HG02981 (cell line): ENCODE measurements at regions not wholly inside any gene's neighbourhood (a gene's known extent, or its start where the extent isn't known, plus 50 kb on each side); places are given as distances from the start of the nearest gene placed in this dataset.
A peak's percentile ranks its signal among the peaks of the same experiment; 100 is the strongest.

ENCODE experiments used
- ATAC-seq: cut with Tn5 transposase; IDR thresholded peaks from one replicate; pipeline ENCODE4 v1.9.1; 2021; ENCODE audit warnings: mild to moderate bottlenecking, moderate library complexity; ENCODE audit not compliant: unreplicated experiment

DNA sequence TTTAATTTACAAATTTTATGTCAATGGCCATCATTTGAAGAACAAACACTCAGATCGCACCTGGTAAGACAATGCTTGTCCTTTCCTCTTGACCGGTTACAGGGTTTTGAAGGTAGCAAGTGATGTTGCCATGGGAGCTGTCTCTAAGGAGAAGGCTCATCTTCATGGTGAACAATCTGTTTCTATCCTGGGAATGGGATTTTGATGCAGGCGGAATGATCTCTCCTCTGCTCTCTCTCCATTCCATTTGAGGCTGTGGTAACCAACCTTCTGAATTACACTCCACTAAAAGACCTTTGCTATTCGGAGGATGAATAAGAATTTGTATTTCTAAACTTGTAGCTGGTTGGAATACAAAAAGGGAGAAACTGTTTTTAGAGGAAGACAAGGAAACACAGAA, 57.9 kb upstream of the SLC5A9 start:
- no peak for ATAC-seq

DNA sequence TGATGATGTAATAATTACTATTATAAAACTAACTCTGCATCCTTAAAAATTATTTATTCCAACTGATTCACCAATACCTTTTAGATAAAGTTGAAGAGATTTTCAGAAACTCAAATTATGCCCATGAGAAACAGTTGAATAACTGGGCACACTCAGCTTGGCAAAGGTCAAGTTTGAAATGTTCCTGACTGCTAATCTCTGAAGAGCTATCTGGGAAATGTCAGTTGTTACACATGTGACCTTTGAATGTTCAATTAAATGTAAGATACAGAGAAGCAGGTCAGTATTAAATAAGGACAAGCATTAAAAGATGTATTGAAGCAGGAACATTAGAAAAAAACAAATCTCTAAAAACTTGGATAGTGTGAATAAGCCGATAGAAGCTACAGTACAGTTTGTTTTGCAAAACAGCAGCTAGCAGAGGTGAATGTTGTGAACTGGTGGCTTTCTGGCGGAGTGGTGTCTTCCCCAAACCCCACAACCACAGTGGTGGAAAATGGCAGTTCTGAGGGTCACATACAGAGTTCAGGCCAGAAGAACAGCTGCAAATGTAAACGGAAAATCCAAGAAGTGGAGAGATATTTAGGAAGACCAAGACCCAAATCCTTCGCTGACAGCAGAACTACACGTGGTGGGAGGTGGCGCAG, 61.9 kb upstream of the SLC5A9 start:
- ATAC-seq: no peak

DNA sequence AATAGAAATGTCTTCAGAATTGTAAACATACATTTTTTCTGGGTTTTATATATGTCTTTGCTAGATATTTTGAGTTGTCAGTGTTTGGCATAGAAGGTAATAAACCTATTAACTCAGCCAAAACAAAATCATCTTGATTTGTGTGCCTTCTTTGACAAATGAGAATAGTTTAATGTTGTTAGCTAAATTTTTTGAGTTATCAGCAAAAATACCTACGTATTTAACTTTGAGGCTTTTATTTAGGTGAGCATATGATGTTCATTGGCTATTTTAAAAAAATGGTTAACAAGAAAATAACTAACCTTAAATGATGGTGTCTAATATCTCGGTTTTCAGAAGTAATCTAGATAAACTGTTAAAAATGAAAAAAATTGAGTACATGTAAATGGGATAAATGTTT, 83.2 kb upstream of the SLC5A9 start:
- no peak for ATAC-seq

DNA sequence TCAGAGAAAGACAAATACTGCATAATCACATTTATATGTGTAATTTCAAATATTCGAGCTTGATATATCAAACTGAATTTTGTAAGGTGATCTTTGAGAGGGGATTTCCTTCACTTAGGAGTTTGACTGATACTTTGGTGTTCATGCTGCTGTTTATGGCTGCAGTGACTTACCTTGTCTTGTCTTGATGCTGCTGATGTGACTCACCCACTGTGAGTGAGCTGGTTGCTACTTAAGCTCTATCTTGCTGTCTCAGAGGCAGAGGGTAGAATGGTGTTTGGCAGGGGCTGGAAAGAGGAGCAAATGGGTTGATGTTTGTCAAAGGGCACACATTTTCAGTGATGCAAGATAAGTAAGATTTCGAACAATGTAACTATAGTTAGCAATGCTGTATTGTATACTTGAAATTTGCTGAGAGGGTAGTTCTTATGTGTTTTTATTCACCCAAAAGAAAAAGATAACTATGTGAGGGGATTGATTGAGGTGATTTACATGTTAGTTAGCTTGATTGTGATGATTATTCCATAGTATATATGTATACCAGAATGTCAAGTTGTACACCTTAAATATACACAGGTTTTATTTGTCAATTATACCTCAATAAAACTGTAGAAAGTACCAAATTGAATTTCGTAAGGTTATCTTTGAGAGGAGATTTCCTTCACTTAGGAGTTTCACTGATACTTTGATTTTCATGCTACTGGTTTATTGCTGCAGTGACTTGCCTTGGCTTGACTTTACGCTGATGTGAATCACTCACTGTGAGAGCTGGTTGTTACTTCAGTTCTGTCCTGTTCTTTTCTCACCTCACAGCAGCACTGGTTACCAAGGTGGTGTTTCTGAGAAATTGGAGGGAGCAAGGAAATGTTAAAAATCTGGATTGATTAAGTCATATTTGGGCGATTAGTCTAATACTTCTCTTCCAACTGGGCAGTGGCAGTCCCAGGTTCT, 94.5 kb upstream of the SLC5A9 start:
- ATAC-seq: no peak

DNA sequence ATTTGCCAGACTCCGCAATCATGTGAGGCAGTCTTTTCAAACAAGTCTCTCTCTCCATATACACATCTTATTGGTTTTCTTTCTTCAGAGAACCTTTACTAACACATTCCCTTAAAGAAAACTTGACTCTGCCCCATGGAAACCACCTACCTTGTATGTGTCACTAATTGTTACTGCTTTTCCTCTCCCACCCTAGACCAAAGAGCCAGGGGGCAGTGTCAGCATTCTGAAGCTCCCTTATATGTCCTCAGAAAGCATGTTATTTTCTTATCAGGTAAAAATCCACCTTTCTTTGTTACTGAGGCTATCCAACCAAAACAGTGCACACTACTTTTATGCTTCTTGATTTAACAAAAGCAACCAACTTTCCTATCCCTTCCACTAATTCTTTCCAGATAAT, 98.9 kb upstream of the SLC5A9 start:
- ATAC-seq: no peak

DNA sequence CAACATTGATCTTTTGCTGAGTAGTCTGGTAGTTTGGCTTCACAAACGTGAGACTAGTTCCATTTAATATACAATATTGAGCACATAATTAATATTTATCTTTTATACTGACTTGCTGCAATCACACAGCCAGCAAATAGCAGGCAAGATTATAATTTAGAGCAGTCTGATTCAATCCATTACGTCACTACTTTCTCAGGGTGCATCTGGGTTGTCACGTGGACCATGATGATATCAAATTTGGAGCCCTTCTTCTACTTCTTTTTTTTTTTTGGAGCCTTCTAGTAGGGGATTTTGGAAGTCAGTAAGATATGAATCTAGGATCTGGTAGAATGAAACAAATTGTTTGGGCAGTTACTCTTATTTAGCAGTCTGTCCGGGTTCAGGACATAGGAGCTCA, 100.6 kb upstream of the SLC5A9 start:
- no peak for ATAC-seq

DNA sequence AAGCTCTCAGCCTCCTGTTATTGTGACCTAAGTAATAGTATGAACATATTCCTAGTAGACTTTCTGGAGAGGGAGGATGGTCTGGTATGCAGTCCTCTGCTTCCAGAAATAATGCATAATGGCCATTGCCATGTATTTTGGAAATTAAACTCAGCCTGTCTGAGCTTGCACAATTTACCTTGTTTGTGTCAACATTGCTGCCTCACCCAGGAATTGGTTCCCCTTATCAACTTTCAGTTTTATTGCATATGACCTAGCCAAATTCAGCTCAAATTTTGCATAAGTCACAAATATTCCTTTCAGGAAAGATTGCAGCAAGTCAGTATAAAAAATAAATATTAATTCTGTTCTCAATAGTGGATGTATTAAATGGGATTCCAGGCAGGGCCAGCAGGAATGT, 101.9 kb upstream of the SLC5A9 start:
- ATAC-seq: no peak

DNA sequence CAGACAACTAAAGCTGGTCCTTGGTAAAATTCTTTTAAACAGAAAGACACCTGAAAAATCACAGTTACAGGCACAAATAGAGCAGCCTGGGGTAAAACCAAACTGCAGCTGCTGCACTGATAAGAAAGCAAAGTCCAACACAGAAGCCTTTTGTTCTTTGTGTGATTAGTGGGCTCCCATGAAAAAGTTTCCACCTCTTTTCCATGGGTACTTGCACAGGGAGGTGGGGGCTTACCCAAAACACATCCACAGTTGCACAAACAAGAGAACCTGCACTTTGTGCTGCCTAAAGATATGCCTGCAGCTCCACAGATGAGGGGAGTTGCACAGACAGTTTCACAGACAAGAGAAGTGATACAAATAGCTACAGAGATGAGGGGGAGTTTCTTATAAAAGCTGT, 106.7 kb upstream of the SLC5A9 start:
- no peak for ATAC-seq

DNA sequence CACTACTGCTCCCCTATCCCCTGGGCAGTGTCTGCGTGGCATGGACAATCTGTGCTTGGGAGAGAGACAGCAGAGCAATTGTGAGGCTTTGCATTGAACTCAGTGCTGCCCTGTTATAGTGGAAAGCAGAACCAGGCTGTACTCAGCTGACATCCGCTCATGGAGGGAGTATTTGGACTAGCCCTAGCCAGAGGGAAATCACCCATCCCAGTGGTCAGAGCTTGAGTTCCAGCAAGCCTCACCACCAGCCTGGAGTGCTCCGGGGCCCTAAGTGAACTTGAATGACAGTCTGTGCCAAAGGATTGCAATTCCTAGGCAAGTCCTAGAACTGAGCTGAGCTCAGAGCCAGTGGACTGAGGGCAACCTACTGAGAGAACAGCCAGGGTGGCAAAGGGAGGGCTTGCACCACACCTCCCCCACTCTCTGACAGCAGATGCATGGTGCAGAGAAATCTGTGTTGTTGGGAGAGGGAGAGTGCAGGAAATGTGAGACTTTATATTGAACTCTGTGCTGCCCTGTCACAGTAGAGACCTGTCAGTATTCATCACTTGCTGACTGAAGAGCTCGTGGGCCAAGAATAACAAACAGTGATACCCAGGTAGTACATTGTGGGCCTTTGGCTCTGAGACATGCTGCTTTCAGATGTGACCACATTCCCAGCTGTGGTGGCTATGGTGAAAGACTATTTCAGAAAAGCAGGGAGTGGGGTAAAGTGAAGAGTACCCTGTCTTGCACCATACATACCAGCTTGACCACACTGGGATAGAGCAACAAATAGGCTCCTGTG, 107.7 kb upstream of the SLC5A9 start:
- ATAC-seq: no peak

DNA sequence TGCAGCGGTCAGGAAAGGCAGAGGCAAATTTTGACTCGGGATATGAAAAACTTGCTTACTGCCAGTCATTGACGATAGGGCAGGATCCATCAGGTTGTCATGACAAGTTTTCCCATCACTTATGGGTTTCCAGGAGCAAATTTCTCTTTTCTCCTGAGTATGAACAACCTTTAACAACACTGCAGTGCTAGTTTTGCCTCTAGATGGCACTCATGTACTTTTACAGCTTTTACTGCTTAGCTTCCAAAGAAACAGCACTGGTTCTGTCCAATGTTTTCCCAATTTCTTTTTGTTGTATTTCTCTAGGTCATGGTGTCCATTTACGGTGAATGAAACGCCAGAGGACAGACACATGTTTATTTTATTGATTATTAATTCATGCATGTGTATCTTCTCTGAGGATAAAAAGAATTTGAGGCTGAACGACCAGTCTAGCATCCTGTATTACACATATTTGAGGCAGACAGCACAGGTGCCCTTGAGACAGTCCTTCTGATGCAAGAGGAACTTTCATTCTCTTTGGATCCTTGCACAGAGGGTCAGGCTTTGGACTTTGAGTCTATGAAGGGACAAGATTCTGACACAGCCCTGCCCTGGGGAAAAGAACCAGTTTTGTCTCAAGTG, 112.3 kb upstream of the TRABD2B start:
- peak; percentile 65 for ATAC-seq

DNA sequence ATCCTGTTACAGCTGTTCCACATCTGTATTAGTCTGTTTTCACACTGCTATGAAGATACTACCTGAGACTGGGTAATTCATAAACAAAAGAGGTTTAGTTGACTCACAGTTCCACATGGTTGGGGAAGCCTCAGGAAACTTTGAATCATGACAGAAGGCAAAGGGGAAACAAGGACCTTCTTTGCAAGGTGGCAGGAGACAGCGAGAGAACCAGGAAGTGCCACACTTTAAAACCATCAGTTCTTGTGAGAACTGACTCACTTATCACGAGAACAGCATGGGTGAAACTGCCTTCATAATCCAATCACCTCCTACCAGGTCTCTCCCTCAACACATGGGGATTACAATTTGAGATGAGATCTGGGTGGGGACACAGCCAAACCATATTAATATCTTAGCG, 110.3 kb upstream of the TRABD2B start:
- no peak for ATAC-seq

DNA sequence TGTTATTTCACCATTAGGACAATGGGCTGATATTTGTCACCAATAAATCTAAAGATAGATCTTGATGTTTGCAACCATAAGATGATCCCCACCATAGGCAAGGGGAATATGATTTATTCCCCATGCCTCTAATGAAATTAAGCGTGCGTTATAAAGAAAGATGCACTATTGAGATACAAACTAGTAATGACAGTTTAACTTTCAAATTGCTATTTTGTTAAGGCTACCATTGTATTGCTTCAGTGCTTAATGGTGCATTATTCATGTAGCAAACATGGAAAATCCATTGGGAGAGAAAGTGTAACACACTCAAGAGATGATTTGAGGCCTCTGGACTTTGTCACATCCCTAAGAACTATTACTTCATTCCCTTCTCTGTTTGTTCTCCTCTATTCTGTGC, 108.9 kb upstream of the TRABD2B start:
- ATAC-seq: no peak

DNA sequence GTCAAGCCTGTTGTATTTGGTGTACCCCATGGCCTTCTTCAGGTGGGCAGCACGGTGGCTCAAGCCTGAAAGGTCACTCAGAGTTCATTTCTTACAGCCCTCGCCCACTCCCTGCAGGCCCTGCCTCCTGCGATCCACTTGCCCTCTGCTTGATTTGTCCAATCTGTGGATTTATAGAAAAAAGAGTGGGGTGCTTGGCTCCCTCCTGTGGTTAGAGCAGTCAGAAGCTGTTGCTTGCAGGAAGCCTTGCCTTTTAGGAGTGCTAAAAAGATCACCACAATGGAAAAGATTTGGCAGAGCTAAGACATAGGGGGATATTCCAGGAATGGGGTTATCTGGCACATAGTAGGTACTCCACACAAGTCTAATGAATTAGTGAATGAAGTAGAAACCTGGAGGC, 108.0 kb upstream of the TRABD2B start:
- ATAC-seq: no peak

DNA sequence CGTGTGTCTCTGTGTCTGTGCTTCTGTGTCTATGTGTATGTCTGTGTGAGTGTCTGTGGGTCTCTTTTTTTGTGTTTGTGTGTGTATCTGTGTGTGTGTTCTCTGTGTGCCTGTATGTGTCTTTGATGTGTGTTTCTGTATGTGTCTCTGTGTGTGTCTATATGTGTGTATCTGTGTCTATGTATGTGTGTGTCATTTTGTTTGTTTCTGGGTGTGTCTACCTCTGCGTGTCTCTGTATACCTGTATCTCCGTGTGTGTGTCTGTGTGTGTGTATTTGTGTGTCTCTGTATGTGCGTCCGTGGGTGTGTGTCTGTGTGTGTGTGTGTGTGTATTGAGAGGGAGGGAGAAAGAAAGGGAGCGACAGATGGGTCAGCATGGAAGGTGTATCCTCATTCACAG, 106.3 kb upstream of the TRABD2B start:
- no peak for ATAC-seq

DNA sequence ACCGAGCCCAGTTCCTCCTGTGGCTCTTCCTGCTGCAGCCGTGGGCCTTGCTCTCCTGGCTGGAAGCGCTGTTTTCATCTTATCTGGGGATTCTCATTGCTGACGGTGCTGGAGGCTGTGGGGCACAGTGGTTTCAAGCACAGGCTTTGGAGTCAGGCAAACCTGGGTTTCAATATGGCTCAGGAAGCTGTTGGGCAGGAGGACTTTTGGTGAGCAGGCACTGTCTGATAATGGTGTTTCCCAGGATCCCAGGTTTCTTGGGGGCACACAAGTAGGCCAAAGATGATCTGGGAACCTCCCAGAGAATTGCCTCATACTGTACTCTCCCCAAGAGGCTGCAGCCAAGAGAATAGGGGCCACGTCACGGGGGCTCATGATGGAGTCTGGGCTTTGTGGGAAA, 105.6 kb upstream of the TRABD2B start:
- ATAC-seq: no peak

DNA sequence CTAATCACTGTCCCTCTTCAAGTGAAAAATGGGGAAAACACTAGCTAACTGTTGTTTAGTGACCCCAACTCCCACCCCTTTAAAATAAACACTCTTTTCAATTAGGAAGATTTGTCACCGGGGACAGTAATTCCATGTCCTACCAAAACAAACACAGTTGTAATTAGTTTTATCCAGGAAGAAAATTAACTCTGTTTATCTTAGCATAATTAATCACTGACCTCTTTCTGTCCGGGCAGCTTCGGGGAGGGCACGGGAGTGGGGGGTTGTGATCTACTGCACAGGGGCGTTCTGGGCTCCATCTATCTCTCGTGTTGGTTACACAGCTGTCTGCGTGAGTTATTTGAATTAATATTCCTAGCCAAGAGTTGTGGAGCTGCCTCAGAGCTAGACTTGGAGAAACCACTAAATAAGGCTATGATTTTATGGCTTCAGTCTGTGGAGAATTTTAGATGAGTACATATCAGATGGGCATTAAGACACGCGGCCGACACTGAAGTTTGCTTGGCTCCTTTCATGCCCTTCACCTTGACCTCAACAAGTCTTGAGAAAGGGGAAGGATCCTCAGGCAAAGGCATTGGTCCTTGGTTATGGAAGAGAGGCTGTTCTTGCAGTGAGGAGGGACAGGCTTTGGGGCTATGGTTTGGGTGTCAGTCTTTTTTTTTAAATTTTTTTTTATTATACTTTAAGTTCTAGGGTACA, 102.0 kb upstream of the TRABD2B start:
- ATAC-seq: no peak

DNA sequence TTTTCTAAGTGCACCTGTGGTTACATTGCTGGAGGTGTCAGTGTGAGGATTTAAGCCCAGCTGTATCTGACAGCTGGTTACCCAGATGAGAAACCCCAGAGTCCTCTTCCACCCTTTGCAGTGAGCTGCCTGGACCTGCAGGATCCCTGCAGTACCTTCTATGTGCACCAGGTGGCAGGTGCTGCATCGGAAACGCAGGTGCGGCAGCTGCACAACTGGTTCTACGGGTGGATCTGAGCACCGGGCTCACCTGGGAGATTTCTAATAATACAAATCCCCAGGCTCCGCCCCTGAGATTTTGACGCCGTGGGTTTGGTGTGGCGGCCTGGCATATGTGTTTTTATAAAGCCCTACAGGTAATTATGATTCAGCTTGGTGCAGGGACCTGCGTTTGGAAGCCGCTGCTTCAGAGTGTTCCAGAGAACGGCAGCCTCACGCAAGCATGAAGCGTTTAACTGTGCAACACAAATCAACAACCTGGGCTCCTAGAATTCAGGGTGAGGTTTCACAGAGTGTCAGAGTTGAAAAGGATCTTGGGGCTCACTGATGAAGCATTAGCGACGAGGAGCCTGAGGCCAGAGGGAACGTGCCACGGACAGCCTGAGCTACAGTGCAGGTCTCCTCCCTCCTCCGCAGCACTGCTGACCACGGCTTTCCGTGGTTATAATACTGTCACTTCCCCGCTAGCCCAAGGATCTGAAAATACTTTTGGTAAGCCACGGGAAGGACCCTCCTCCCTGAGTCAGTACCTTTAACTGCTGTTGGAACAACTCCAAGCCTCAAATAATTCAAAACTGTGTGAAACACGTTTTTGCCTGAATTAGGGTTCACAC, 96.7 kb upstream of the TRABD2B start:
- peak; percentile 99 for ATAC-seq

DNA sequence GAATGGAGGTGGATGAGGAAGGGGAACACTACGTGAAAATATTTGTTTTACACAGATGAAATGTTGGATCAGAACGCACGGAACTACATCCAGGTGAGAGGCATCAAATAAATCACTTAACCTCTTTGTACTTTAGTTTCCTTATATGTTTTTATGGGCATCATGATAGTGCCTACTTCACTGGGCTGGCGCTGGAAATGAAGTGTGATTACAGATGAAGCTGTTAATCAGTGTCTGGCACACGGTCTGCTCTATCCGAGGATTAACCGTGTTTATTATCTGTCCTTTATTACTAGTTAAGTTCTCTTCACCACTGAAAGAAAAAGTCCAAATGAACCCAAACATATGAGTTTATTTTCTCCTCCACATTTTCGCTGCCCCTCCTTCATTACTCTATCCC, 96.0 kb upstream of the TRABD2B start:
- no peak for ATAC-seq

DNA sequence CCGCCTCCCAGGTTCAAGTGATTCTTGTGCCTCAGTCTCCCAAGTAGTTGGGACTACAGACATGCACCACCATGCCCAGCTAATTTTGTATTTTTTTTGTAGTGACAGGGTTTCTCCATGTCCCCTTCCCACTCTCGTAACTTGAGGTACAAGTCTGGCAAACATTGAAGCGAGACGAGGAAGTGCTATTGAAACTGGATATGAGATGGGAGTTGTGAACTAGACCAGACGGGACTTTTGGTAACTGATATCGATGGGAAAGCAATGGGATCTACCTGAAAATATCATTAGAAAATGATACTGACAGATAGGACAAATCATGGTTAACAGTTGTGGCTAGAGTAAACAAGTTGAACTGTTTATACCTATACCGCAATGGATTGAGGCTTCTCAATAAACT, 95.2 kb upstream of the TRABD2B start:
- ATAC-seq: no peak
